HFFc6 (cell line): ENCODE measurements at regions not wholly inside any gene's neighbourhood (a gene's known extent, or its start where the extent isn't known, plus 50 kb on each side); places are given as distances from the start of the nearest gene placed in this dataset.

ENCODE experiments used
- DNase-seq: peaks from one replicate; pipeline ENCODE4 v3.0.0-alpha.2; 2018
- H3K27ac Mint-ChIP-seq: 2 replicates; pipeline ENCODE4 v1.8.0; 2020; ENCODE audit warnings: mild to moderate bottlenecking, mixed read lengths
- H3K27me3 Mint-ChIP-seq: 2 replicates; pipeline ENCODE4 v1.8.0; 2021; ENCODE audit warnings: mild to moderate bottlenecking, moderate library complexity, mixed read lengths; ENCODE audit not compliant: insufficient read depth
- H3K36me3 Mint-ChIP-seq: 2 replicates; pipeline ENCODE4 v1.8.0; 2021; ENCODE audit warnings: low read depth, mixed read lengths
- H3K4me1 Mint-ChIP-seq: 2 replicates; pipeline ENCODE4 v1.8.0; 2020; ENCODE audit warnings: low read depth, mixed read lengths
- H3K4me3 Mint-ChIP-seq: 2 replicates; pipeline ENCODE4 v1.8.0; 2020; ENCODE audit warnings: mild to moderate bottlenecking, moderate library complexity, mixed read lengths
- H3K9me3 Mint-ChIP-seq: 2 replicates; pipeline ENCODE4 v1.8.0; 2020; ENCODE audit warnings: mild to moderate bottlenecking, mixed read lengths
- CTCF ChIP-seq: fragments of 200-600 bp; sonication (generic); IDR thresholded peaks from 2 replicates; pipeline ENCODE4 v1.5.0; 2021; ENCODE audit warnings: antibody characterized with exemption, mild to moderate bottlenecking

- H3K9me3 Mint-ChIP-seq = no peaks in the 10 kb centered on the region
- H3K4me1 Mint-ChIP-seq = no peaks in the 10 kb centered on the region
- H3K27me3 Mint-ChIP-seq = peaks cover 8% of the 10 kb centered on the region
- DNase-seq = no peak
- H3K36me3 Mint-ChIP-seq = no peaks in the 10 kb centered on the region
- no peak overlapping the region for H3K4me3 Mint-ChIP-seq
- TF ChIP-seq CTCF = no peak
- no peak overlapping the region for H3K27ac Mint-ChIP-seq
Measured at GRCh38 chr2:104936527-104936926, 82.6 kb downstream of the POU3F3 start.

- no peak overlapping the region for H3K27ac Mint-ChIP-seq
- no peaks in the 10 kb centered on the region for H3K9me3 Mint-ChIP-seq
- no peak for TF ChIP-seq CTCF
- no peak for DNase-seq
- H3K4me3 Mint-ChIP-seq = no peak overlapping the region
- H3K4me1 Mint-ChIP-seq = no peaks in the 10 kb centered on the region
- H3K36me3 Mint-ChIP-seq = no peaks in the 10 kb centered on the region
- peaks cover 8% of the 10 kb centered on the region for H3K27me3 Mint-ChIP-seq
Measured at GRCh38 chr2:104938231-104938941, 84.5 kb downstream of the POU3F3 start.

GRCh38 chr2:104939570-104940217, 85.8 kb downstream of the POU3F3 start:
- H3K27me3 Mint-ChIP-seq = peaks cover 8% of the 10 kb centered on the region
- H3K4me3 Mint-ChIP-seq = no peak overlapping the region
- H3K4me1 Mint-ChIP-seq = no peaks in the 10 kb centered on the region
- H3K27ac Mint-ChIP-seq = no peak overlapping the region
- H3K9me3 Mint-ChIP-seq = no peaks in the 10 kb centered on the region
- TF ChIP-seq CTCF = no peak
- H3K36me3 Mint-ChIP-seq = no peaks in the 10 kb centered on the region
- DNase-seq = no peak

- Mint-ChIP-seq H3K36me3 (no peaks in the 10 kb centered on the region), H3K27me3 (peaks cover 3% of the 10 kb centered on the region), H3K9me3 (no peaks in the 10 kb centered on the region), H3K4me3 (no peak overlapping the region), H3K27ac (no peak overlapping the region), H3K4me1 (no peaks in the 10 kb centered on the region)
- peak; percentile 47; the same call in 1 of the 2 replicates for TF ChIP-seq CTCF
- DNase-seq = peak; percentile 1
Measured at GRCh38 chr2:104944495-104944894, 90.6 kb downstream of the POU3F3 start.

- no peak for DNase-seq
- Mint-ChIP-seq H3K27me3 (no peaks in the 10 kb centered on the region; the same call in 1 of the 2 replicates), H3K27ac (no peak overlapping the region), H3K9me3 (no peaks in the 10 kb centered on the region), H3K4me3 (no peak overlapping the region), H3K36me3 (no peaks in the 10 kb centered on the region), H3K4me1 (no peaks in the 10 kb centered on the region)
- TF ChIP-seq CTCF = no peak
Measured at GRCh38 chr2:104945121-104945520, 91.2 kb downstream of the POU3F3 start.
